ENCODE measurements at regions not wholly inside any gene's neighbourhood (a gene's known extent, or its start where the extent isn't known, plus 50 kb on each side); places are given as distances from the start of the nearest gene placed in this dataset.

GRCh38 chr18:22789600-22789999 lies 143.5 kb upstream of the RBBP8 start:
- TF ChIP-seq POLR2A (IDR thresholded peaks at IDR 0.05) = no peak
- TF ChIP-seq, protein P1, sequence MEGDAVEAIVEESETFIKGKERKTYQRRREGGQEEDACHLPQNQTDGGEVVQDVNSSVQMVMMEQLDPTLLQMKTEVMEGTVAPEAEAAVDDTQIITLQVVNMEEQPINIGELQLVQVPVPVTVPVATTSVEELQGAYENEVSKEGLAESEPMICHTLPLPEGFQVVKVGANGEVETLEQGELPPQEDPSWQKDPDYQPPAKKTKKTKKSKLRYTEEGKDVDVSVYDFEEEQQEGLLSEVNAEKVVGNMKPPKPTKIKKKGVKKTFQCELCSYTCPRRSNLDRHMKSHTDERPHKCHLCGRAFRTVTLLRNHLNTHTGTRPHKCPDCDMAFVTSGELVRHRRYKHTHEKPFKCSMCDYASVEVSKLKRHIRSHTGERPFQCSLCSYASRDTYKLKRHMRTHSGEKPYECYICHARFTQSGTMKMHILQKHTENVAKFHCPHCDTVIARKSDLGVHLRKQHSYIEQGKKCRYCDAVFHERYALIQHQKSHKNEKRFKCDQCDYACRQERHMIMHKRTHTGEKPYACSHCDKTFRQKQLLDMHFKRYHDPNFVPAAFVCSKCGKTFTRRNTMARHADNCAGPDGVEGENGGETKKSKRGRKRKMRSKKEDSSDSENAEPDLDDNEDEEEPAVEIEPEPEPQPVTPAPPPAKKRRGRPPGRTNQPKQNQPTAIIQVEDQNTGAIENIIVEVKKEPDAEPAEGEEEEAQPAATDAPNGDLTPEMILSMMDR (IDR thresholded peaks at IDR 0.05) = no peak
- no peak for TF ChIP-seq POLR2AphosphoS5 (IDR thresholded peaks at IDR 0.05)

Data from prostate gland (tissue), 2 donors.